HCT116 (cell line): ENCODE measurements at regions not wholly inside any gene's neighbourhood (a gene's known extent, or its start where the extent isn't known, plus 50 kb on each side); places are given as distances from the start of the nearest gene placed in this dataset.

Experiments used
- ATAC-seq: fragments of 200-7000 bp; cut with Tn5 transposase; 2 replicates; pipeline ENCODE4 v1.9.1; 2020; ENCODE audit warnings: mild to moderate bottlenecking, moderate library complexity
- BruUV-seq: library from RNA; stranded (reverse); fragments of 400-500 nt; replicated peaks from 2 replicates; lab custom pipeline; 2021; lab: Mats Ljungman, UMichigan
- CTCF ChIA-PET: fragments of 300-600 bp; sonication (Branson Sonifier 250); formaldehyde crosslinking; loops from one replicate; lab custom pipeline; 2021; ENCODE audit warnings: antibody characterized with exemption; lab: Charles Lee
- POLR2A ChIA-PET: fragments of 300-600, 350-600 bp; sonication (Branson Sonifier 250); formaldehyde crosslinking; loops from one replicate; lab custom pipeline; 2021; ENCODE audit warnings: antibody characterized with exemption; lab: Charles Lee
- RAD21 ChIA-PET, 2 experiments: fragments of 300-600 bp; sonication (Branson Sonifier 250); formaldehyde crosslinking; loops; one replicate each; lab custom pipeline; 2023; ENCODE audit warnings: low total read pairs in 2 of 2; ENCODE audit not compliant: uncharacterized antibody in 2 of 2, unreplicated experiment in 2 of 2, low non-redundant PET in 1 of 2; lab: Charles Lee
- DNase-seq: peaks from one replicate; pipeline ENCODE4 v3.0.0-alpha.2; 2010; ENCODE audit warnings: low read depth, low spot score
- H2AFZ ChIP-seq: fragments of 200-600 bp; shearing (Covaris generic), sonication (generic); 2 replicates; pipeline ENCODE4 v1.6.1; 2017; ENCODE audit warnings: low read depth, mixed run types, mixed read lengths, antibody characterized with exemption, low read length; ENCODE audit not compliant: poor library complexity, severe bottlenecking
- H3K27ac ChIP-seq: 2 replicates; pipeline ENCODE4 v1.5.1; 2012; ENCODE audit warnings: low read depth, low read length
- H3K27me3 ChIP-seq: fragments of 200-600 bp; sonication (generic); 2 replicates; pipeline ENCODE4 v1.6.1; 2016; ENCODE audit warnings: mixed run types, low read length, mixed read lengths; ENCODE audit not compliant: insufficient read depth
- H3K36me3 ChIP-seq, 2 experiments: fragments of 200-500 bp in 1 of 2; fragments of 200-600 bp in 1 of 2; sonication (Bioruptor generic) in 1 of 2; sonication (generic) in 1 of 2; 2 replicates each; pipeline versions ENCODE4 v1.5.1 to v1.6.1; 2014 to 2016; ENCODE audit warnings: low read length in 2 of 2, inconsistent platforms in 1 of 2, mixed read lengths in 1 of 2, mixed run types in 1 of 2; ENCODE audit not compliant: insufficient read depth in 2 of 2, control insufficient read depth in 1 of 2
- H3K4me1 ChIP-seq, 2 experiments: fragments of 200-600 bp in 1 of 2; sonication (generic) in 1 of 2; 2 replicates each; pipeline versions ENCODE4 v1.5.1 to v1.6.1; 2012 to 2017; ENCODE audit warnings: low read length in 2 of 2, inconsistent platforms in 1 of 2, mild to moderate bottlenecking in 1 of 2, mixed read lengths in 1 of 2, mixed run types in 1 of 2, moderate library complexity in 1 of 2; ENCODE audit not compliant: insufficient read depth in 2 of 2, control insufficient read depth in 1 of 2
- H3K4me2 ChIP-seq: fragments of 200-600 bp; sonication (generic); 2 replicates; pipeline ENCODE4 v1.6.1; 2017; ENCODE audit warnings: mixed run types, low read length, mixed read lengths
- H3K4me3 ChIP-seq, 2 experiments: fragments of 200-600 bp in 1 of 2; sonication (generic) in 1 of 2; replicated peaks in 1 of 2; 2 replicates each; pipeline ENCODE4 v1.5.1; 2011 to 2016; ENCODE audit warnings: low read length in 2 of 2, control low read depth in 1 of 2, low read depth in 1 of 2, mild to moderate bottlenecking in 1 of 2, mixed read lengths in 1 of 2, mixed run types in 1 of 2
- H3K79me2 ChIP-seq: fragments of 200-600 bp; sonication (generic); 2 replicates; pipeline ENCODE4 v1.6.1; 2017; ENCODE audit warnings: mild to moderate bottlenecking, mixed run types, low read length, moderate library complexity, mixed read lengths; ENCODE audit not compliant: insufficient read depth
- H3K9ac ChIP-seq: fragments of 200-600 bp; sonication (generic); 2 replicates; pipeline ENCODE4 v1.6.1; 2016; ENCODE audit warnings: low read length, mixed read lengths
- H3K9me2 ChIP-seq: fragments of 200-600 bp; sonication (generic), shearing (Covaris generic); 2 replicates; pipeline ENCODE4 v1.6.1; 2017; ENCODE audit warnings: mixed run types, mild to moderate bottlenecking, moderate library complexity; ENCODE audit not compliant: insufficient read depth
- H3K9me3 ChIP-seq, 2 experiments: fragments of 200-500 bp in 1 of 2; fragments of 200-600 bp in 1 of 2; sonication (Bioruptor generic) in 1 of 2; sonication (generic) in 1 of 2; 2 replicates each; pipeline ENCODE4 v1.6.1; 2014 to 2017; ENCODE audit warnings: low read length in 2 of 2, mixed read lengths in 2 of 2, inconsistent platforms in 1 of 2, low read depth in 1 of 2, mild to moderate bottlenecking in 1 of 2, mixed run types in 1 of 2, moderate library complexity in 1 of 2; ENCODE audit not compliant: control insufficient read depth in 1 of 2, insufficient read depth in 1 of 2
- H4K20me1 ChIP-seq: fragments of 200-600 bp; sonication (generic), shearing (Covaris generic); 2 replicates; pipeline ENCODE4 v1.6.1; 2017; ENCODE audit warnings: mixed run types, mild to moderate bottlenecking, moderate library complexity; ENCODE audit not compliant: insufficient read depth
- ATF3 ChIP-seq: IDR thresholded peaks from 2 replicates; pipeline ENCODE4 v1.6.1; 2012
- CEBPB ChIP-seq: IDR thresholded peaks from 2 replicates; pipeline ENCODE4 v1.6.1; 2012; ENCODE audit warnings: low read depth
- CTCF ChIP-seq, 3 experiments: fragments of 200-600 bp in 1 of 3; sonication (generic) in 1 of 3; IDR thresholded peaks in 2 of 3; conservative IDR thresholded peaks in 1 of 3; 2 replicates each; pipeline ENCODE4 v1.5.1; 2012 to 2017; ENCODE audit warnings: low read depth in 2 of 3, low read length in 2 of 3, antibody characterized with exemption in 1 of 3, borderline replicate concordance in 1 of 3, control low read depth in 1 of 3, mild to moderate bottlenecking in 1 of 3, mixed read lengths in 1 of 3, mixed run types in 1 of 3, moderate library complexity in 1 of 3; ENCODE audit not compliant: insufficient read depth in 1 of 3
- EGR1 ChIP-seq: IDR thresholded peaks from 2 replicates; pipeline ENCODE4 v1.6.1; 2012; ENCODE audit warnings: low read depth
- EZH2phosphoT487 ChIP-seq: fragments of 200-600 bp; IDR thresholded peaks from 2 replicates; pipeline ENCODE4 v1.6.1; 2018; ENCODE audit warnings: antibody characterized with exemption, borderline replicate concordance
- FOSL1 ChIP-seq: IDR thresholded peaks from 2 replicates; pipeline ENCODE4 v1.6.1; 2012; ENCODE audit warnings: low read depth
- JUND ChIP-seq: IDR thresholded peaks from 2 replicates; pipeline ENCODE4 v1.6.1; 2012
- SRF ChIP-seq: IDR thresholded peaks from 2 replicates; pipeline ENCODE4 v1.6.1; 2012; ENCODE audit warnings: low read depth
- TCF7L2 ChIP-seq: IDR thresholded peaks from 2 replicates; pipeline ENCODE4 v1.7.0; 2011; ENCODE audit warnings: borderline replicate concordance, inconsistent platforms; ENCODE audit not compliant: insufficient read depth, insufficient read length; ENCODE audit errors: extremely low read depth
- ZBTB33 ChIP-seq: IDR thresholded peaks from 2 replicates; pipeline ENCODE4 v1.6.1; 2011; ENCODE audit warnings: mild to moderate bottlenecking, low read length, moderate library complexity; ENCODE audit not compliant: insufficient replicate concordance; ENCODE audit errors: extremely low read depth
- ZNF274 ChIP-seq: fragments of 200-500 bp; sonication (Bioruptor generic); IDR thresholded peaks from 2 replicates; pipeline ENCODE4 v1.6.1; 2014; ENCODE audit warnings: mild to moderate bottlenecking, low read depth, low read length, inconsistent platforms
- intact Hi-C: fragments of 100-400 bp; cut with micrococcal nuclease; formaldehyde crosslinking; loops from 2 replicates; pipeline ENCODE4 v1.10.0; 2022

GRCh38 chr1:213670692-213671023 is 317.1 kb upstream of the PROX1 start (continued):
- TF ChIP-seq CTCF (IDR thresholded peaks at IDR 0.05 in 2 of 3, conservative IDR thresholded peaks at IDR 0.05 in 1 of 3; ENCODE audit: borderline replicate concordance in 1 of 3, insufficient read depth in 1 of 3, low read depth in 2 of 3, low read length in 2 of 3), result no peak
- TF ChIP-seq EZH2phosphoT487, result no peak
- no peak for TF ChIP-seq TCF7L2
- no peak for TF ChIP-seq ZNF274
- TF ChIP-seq JUND, result no peak
- TF ChIP-seq, all 23 proteins: peak for 0

- Histone ChIP-seq H3K36me3 (no peaks in the 10 kb centered on the region), H3K27ac (no peak overlapping the region), H3K4me2 (no peak overlapping the region), H3K9ac (no peak overlapping the region), H3K9me2 (no peaks in the 10 kb centered on the region), H3K4me1 (no peaks in the 10 kb centered on the region), H3K9me3 (no peaks in the 10 kb centered on the region), H3K79me2 (no peaks in the 10 kb centered on the region), H2AFZ (no peak overlapping the region), H3K4me3 (no peak overlapping the region), H3K27me3 (peaks cover 11% of the 10 kb centered on the region; the same call in 1 of the 2 replicates), H4K20me1 (no peaks in the 10 kb centered on the region)
- no peak for TF ChIP-seq FOSL1
- TF ChIP-seq SRF, result no peak
- TF ChIP-seq EZH2phosphoT487, result no peak
- no peak for TF ChIP-seq EGR1
- TF ChIP-seq ATF3, result no peak
- no peak for TF ChIP-seq CTCF (IDR thresholded peaks at IDR 0.05 in 2 of 3, conservative IDR thresholded peaks at IDR 0.05 in 1 of 3; ENCODE audit: borderline replicate concordance in 1 of 3, insufficient read depth in 1 of 3, low read depth in 2 of 3, low read length in 2 of 3)
- TF ChIP-seq ZBTB33, result no peak
- no peak for TF ChIP-seq CEBPB
- ChIA-PET RAD21 (no interaction called here), CTCF (no interaction called here), POLR2A (no interaction called here)
- intact Hi-C loops, result no loop called here
- no peak for DNase-seq
- no TSS peak for BruUV-seq
- ATAC-seq, result no peak
These were observed 312.7 kb upstream of the PROX1 start for GRCh38 chr1:213675043-213675442.
